Kidney (tissue), 13 donors: ENCODE measurements at regions not wholly inside any gene's neighbourhood (a gene's known extent, or its start where the extent isn't known, plus 50 kb on each side); places are given as distances from the start of the nearest gene placed in this dataset.

Experiments
- DNase-seq, 5 donors: peaks; one replicate each; pipeline ENCODE4 v3.0.0-alpha.2; 2013 to 2020
- FAIRE-seq: peaks from 2 replicates; lab custom pipeline; 2012; peaks lifted over from hg19 to GRCh38; lab: Jason Lieb, UNC
- H3K27ac ChIP-seq, 2 donors: one replicate each; pipeline ENCODE4 v1.7.0; 2013; ENCODE audit warnings: low read depth in 2 of 2, low read length in 2 of 2, inconsistent platforms in 1 of 2
- H3K27me3 ChIP-seq: one replicate; pipeline ENCODE4 v1.7.1; 2013; ENCODE audit warnings: low read length, inconsistent platforms; ENCODE audit not compliant: control insufficient read depth, insufficient read depth
- H3K36me3 ChIP-seq, 3 donors: one replicate each; pipeline versions ENCODE4 v1.7.0 to v1.7.1; 2013; ENCODE audit warnings: low read length in 3 of 3, control low read depth in 1 of 3, inconsistent platforms in 1 of 3; ENCODE audit not compliant: insufficient read depth in 3 of 3, control insufficient read depth in 2 of 3
- H3K4me1 ChIP-seq, 3 donors: one replicate each; pipeline versions ENCODE4 v1.7.0 to v1.7.1; 2013; ENCODE audit warnings: low read length in 3 of 3, inconsistent platforms in 1 of 3, low read depth in 1 of 3; ENCODE audit not compliant: control insufficient read depth in 2 of 3, insufficient read depth in 2 of 3
- H3K4me3 ChIP-seq, 3 donors: one replicate each; pipeline versions ENCODE4 v1.7.0 to v1.8.1; 2013; ENCODE audit warnings: low read length in 3 of 3, control low read depth in 1 of 3, inconsistent platforms in 1 of 3
- H3K9ac ChIP-seq, 3 donors: one replicate each; pipeline versions ENCODE4 v1.7.0 to v1.7.1; 2013; ENCODE audit warnings: low read length in 3 of 3, control low read depth in 1 of 3, inconsistent platforms in 1 of 3
- H3K9me3 ChIP-seq, 3 donors: one replicate each; pipeline versions ENCODE4 v1.7.0 to v1.7.1; 2013; ENCODE audit warnings: low read length in 3 of 3, control low read depth in 1 of 3, inconsistent platforms in 1 of 3; ENCODE audit not compliant: control insufficient read depth in 2 of 3, insufficient read depth in 1 of 3
- intact Hi-C: fragments of 100-400 bp; cut with DNase I; formaldehyde crosslinking; loops from one replicate; pipeline ENCODE4 v1.11.1; 2022
- TF ChIP-seq, protein P1 (sequence below): IDR thresholded peaks from 3 replicates; pipeline ENCODE4 v1.5.1; 2012; ENCODE audit warnings: mild to moderate bottlenecking, moderate library complexity, borderline replicate concordance; ENCODE audit not compliant: insufficient read depth; ENCODE audit errors: extremely low read depth
- donor health status: control.
- donor health status: control.
- donor health status: control.
- donor health status: control.
- donor health status: control.
- donor health status: DM: yes; HTN: yes; CAD: no.
- donor health status: Normal renal cell carcinoma (clear cell type).

GRCh38 chr2:14417551-14417950 is 215.0 kb upstream of the LRATD1 start:
- no peaks in the 10 kb centered on the region for H3K9me3 ChIP-seq
- DNase-seq (no peak), FAIRE-seq (no peak)

DNA sequence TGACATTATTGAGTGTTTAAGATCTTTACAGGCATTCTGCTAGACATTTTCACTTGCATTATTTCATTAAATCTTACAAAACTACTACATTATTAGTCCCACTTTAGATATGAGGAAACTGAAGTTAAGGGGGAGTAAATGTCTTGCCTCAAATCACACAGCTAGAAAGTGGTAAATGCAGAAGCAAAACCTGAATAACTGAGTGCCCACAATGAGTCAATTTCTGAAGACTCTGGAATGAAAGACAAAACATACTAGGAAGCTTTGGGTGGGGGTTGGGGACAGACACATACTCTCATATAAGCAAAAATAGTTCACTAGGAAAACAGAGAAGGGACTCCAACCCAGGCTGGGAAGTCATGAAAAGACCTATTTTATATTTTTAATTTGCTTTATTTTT is 214.4 kb upstream of the LRATD1 start:
- Histone ChIP-seq H3K27me3 (no peaks in the 10 kb centered on the region), H3K4me1 (no peaks in the 10 kb centered on the region), H3K27ac (no peak overlapping the region), H3K9me3 (no peaks in the 10 kb centered on the region), H3K9ac (no peak overlapping the region), H3K36me3 (no peaks in the 10 kb centered on the region), H3K4me3 (no peak overlapping the region)
- TF ChIP-seq, protein P1, sequence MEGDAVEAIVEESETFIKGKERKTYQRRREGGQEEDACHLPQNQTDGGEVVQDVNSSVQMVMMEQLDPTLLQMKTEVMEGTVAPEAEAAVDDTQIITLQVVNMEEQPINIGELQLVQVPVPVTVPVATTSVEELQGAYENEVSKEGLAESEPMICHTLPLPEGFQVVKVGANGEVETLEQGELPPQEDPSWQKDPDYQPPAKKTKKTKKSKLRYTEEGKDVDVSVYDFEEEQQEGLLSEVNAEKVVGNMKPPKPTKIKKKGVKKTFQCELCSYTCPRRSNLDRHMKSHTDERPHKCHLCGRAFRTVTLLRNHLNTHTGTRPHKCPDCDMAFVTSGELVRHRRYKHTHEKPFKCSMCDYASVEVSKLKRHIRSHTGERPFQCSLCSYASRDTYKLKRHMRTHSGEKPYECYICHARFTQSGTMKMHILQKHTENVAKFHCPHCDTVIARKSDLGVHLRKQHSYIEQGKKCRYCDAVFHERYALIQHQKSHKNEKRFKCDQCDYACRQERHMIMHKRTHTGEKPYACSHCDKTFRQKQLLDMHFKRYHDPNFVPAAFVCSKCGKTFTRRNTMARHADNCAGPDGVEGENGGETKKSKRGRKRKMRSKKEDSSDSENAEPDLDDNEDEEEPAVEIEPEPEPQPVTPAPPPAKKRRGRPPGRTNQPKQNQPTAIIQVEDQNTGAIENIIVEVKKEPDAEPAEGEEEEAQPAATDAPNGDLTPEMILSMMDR: no peak
- intact Hi-C loops: no loop called here
- FAIRE-seq (no peak), DNase-seq (no peak)

More at GRCh38 chr2:14417551-14417950, 215.0 kb upstream of the LRATD1 start:
- no peak overlapping the region for H3K9ac ChIP-seq
- H3K27ac ChIP-seq: no peak overlapping the region
- no peaks in the 10 kb centered on the region for H3K27me3 ChIP-seq
- intact Hi-C loops: no loop called here
- no peaks in the 10 kb centered on the region for H3K4me1 ChIP-seq
- no peak overlapping the region for H3K4me3 ChIP-seq
- TF ChIP-seq, protein P1: no peak
- no peaks in the 10 kb centered on the region for H3K36me3 ChIP-seq

- H3K9ac ChIP-seq: no peak overlapping the region
- no peaks in the 10 kb centered on the region for H3K36me3 ChIP-seq
- no peaks in the 10 kb centered on the region for H3K9me3 ChIP-seq
- no peaks in the 10 kb centered on the region for H3K27me3 ChIP-seq
- TF ChIP-seq, protein P1: no peak
- no peak for FAIRE-seq
- intact Hi-C loops: no loop called here
- H3K4me3 ChIP-seq: no peak overlapping the region
- DNase-seq: no peak
- H3K4me1 ChIP-seq: no peaks in the 10 kb centered on the region
- H3K27ac ChIP-seq: no peak overlapping the region
Measured at GRCh38 chr2:14420851-14421250, 211.7 kb upstream of the LRATD1 start.

DNA sequence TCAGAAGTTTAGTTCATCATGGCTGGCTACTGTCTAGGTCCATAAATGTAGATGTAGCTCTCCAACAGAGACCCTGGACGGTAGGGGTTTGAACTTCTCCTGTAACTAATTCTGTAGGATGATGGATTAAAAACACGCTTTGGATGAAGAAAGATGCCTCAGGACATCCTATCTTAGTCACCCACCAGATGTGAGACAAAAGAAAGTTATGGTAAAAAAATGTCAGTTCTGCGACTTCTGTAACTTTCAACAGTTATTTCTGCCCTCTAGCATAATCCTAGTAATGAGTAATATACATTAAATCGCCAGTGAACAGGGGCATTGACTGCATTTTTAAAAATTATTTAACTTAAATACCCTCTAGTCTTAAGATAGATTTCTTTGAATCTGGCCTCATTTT is 210.1 kb upstream of the LRATD1 start:
- no peaks in the 10 kb centered on the region for H3K9me3 ChIP-seq
- H3K27me3 ChIP-seq: no peaks in the 10 kb centered on the region
- TF ChIP-seq, protein P1: no peak
- DNase-seq (no peak), FAIRE-seq (no peak)
- no peaks in the 10 kb centered on the region for H3K36me3 ChIP-seq
- no peak overlapping the region for H3K27ac ChIP-seq
- H3K4me3 ChIP-seq: no peak overlapping the region
- intact Hi-C loops: no loop called here
- no peaks in the 10 kb centered on the region for H3K4me1 ChIP-seq
- H3K9ac ChIP-seq: no peak overlapping the region
